Pancreas (tissue), 10 donors: ENCODE measurements at regions not wholly inside any gene's neighbourhood (a gene's known extent, or its start where the extent isn't known, plus 50 kb on each side); places are given as distances from the start of the nearest gene placed in this dataset.
"Not testable (repeated sequence)": the region's sequence is repeated elsewhere in the genome, so short reads cannot be mapped to it uniquely, and the experiment has no call there.

Experiments used
- ATAC-seq, 4 donors: fragments of 200-7000 bp; cut with Tn5 transposase; one replicate each; pipeline versions ENCODE4 v1.8.0 to v1.9.1; 2020; ENCODE audit warnings: mild to moderate bottlenecking in 4 of 4, moderate library complexity in 4 of 4
- DNase-seq, 6 donors: peaks; one replicate each; pipeline ENCODE4 v3.0.0-alpha.2; 2020
- FAIRE-seq: peaks from 2 replicates; lab custom pipeline; 2012; peaks lifted over from hg19 to GRCh38; lab: Jason Lieb, UNC
- H3K27ac ChIP-seq, 4 donors: fragments of 200-600 bp; sonication (generic); 1 replicate in 3 of 4; 2 replicates in 1 of 4; pipeline versions ENCODE4 v1.5.0 to v1.8.0; 2020
- H3K27me3 ChIP-seq, 4 donors: fragments of 200-600 bp; one replicate each; pipeline ENCODE4 v1.8.0; 2021
- H3K36me3 ChIP-seq, 3 donors: fragments of 200-600 bp; sonication (generic) in 1 of 3; one replicate each; pipeline versions ENCODE4 v1.5.0 to v1.8.0; 2020 to 2021
- H3K4me1 ChIP-seq, 3 donors: fragments of 200-600 bp; one replicate each; pipeline ENCODE4 v1.8.0; 2021
- H3K4me3 ChIP-seq, 4 donors: fragments of 200-600 bp; sonication (generic) in 2 of 4; one replicate each; pipeline versions ENCODE4 v1.5.0 to v1.8.0; 2020 to 2021
- H3K9me3 ChIP-seq, 4 donors: fragments of 200-600 bp; one replicate each; pipeline ENCODE4 v1.8.0; 2021
- CTCF ChIP-seq, 4 donors: fragments of 200-600 bp; sonication (generic) in 3 of 4; IDR thresholded peaks; one replicate each; pipeline versions ENCODE4 v1.5.0 to v1.8.0; 2021; ENCODE audit warnings: antibody characterized with exemption in 4 of 4
- WGBS, 2 donors: extraction: QIAGEN DNeasy Blood & Tissue Kit; methylation state at CpG; one replicate each; pipeline ENCODE4 v1.1.7; 2013; 5-methylcytosine and 5-hydroxymethylcytosine counted together
- intact Hi-C, 3 donors: fragments of 100-400 bp; cut with DNase I; formaldehyde crosslinking; loops; one replicate each; pipeline versions ENCODE4 v1.11.1 to v1.14.2; 2022
- donor health status: healthy with polysubstance abuse.
- donor health status: DM: no; HTN: no; CAD: no; lungs with moderate emphysema.
- donor health status: DM: no; HTN: no; CAD: no.
- donor health status: control.
- donor health status: control.
- donor health status: Bipolar disorder and iron deficiency.
- donor health status: DM: yes; HTN: yes; CAD: no.
- donor health status: DM: no; HTN: no; CAD: no.
- donor health status: DM: no; HTN: no; CAD: no.
- donor health status: DM: yes; HTN: yes; CAD: no.

GRCh38 chr6:106820412-106820852 is 154.1 kb downstream of the CD24 start:
- Histone ChIP-seq H3K4me3 (no peak overlapping the region), H3K9me3 (no peaks in the 10 kb centered on the region), H3K27ac (no peak overlapping the region), H3K36me3 (no peaks in the 10 kb centered on the region), H3K4me1 (no peaks in the 10 kb centered on the region), H3K27me3 (no peaks in the 10 kb centered on the region)
- DNase-seq (no peak), FAIRE-seq (no peak), ATAC-seq (no peak)
- intact Hi-C loops, result no loop called here
- TF ChIP-seq CTCF (IDR thresholded peaks at IDR 0.05), result no peak

GRCh38 chr6:106811088-106811686 is 163.3 kb downstream of the CD24 start:
- TF ChIP-seq CTCF (IDR thresholded peaks at IDR 0.05), result no peak
- no peak for FAIRE-seq
- H3K9me3 ChIP-seq, result no peaks in the 10 kb centered on the region
- no peak for DNase-seq
- H3K4me3 ChIP-seq, result no peak overlapping the region
- ATAC-seq, result no peak
- H3K27me3 ChIP-seq, result no peaks in the 10 kb centered on the region
- intact Hi-C loops, result no loop called here
- no peaks in the 10 kb centered on the region for H3K36me3 ChIP-seq
- H3K4me1 ChIP-seq, result no peaks in the 10 kb centered on the region
- 88 to 91% methylated on average over 3 of the region's 3 CpGs for WGBS, 2 donors
- H3K27ac ChIP-seq, result no peak overlapping the region

DNA sequence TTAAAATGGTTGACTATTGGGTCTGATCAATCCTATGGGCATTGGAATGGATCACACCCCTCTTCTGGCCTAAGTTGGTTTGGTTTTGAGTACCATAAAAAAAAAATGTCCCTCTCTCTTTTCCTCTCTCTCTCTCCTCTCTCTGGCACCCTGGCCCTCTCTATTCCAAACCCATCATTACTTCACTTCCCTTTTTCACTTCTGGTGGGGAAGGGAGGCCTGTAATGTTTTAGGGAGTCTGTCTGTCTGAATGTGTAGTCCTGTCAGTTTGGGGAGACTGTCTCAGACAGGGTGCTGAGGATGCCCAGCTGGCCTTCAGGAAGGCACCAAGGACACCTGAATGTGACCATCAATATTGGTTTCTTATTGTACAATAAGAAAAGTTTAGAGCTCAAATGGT is 165.8 kb downstream of the CD24 start:
- Histone ChIP-seq H3K27me3 (no peaks in the 10 kb centered on the region), H3K9me3 (no peaks in the 10 kb centered on the region), H3K27ac (no peak overlapping the region), H3K36me3 (no peaks in the 10 kb centered on the region), H3K4me3 (no peak overlapping the region), H3K4me1 (peaks cover 0 to under 1% (median 0%) of the 10 kb centered on the region in 3 donors)
- ATAC-seq (no peak), DNase-seq (no peak), FAIRE-seq (no peak)
- intact Hi-C loops, result loop anchor here in 1 of 3 donors (10.0 kb wide), 1 partner anchor 76 kb away; no protein-coding TSS in a partner anchor
- TF ChIP-seq CTCF (IDR thresholded peaks at IDR 0.05), result no peak

GRCh38 chr6:106807947-106808611 is 166.4 kb downstream of the CD24 start:
- Histone ChIP-seq H3K4me1 (peaks cover 0 to 7% (median 3%) of the 10 kb centered on the region in 3 donors), H3K4me3 (no peak overlapping the region), H3K27ac (no peak overlapping the region), H3K9me3 (no peaks in the 10 kb centered on the region), H3K27me3 (no peaks in the 10 kb centered on the region), H3K36me3 (no peaks in the 10 kb centered on the region)
- TF ChIP-seq CTCF (IDR thresholded peaks at IDR 0.05), result no peak
- intact Hi-C loops, result loop anchor here in 1 of 3 donors (10.0 kb wide), 1 partner anchor 77 kb away; no protein-coding TSS in a partner anchor
- DNase-seq (no peak), FAIRE-seq (no peak), ATAC-seq (no peak)
- 91 to 93% methylated on average over 5 of the region's 5 CpGs for WGBS, 2 donors

DNA sequence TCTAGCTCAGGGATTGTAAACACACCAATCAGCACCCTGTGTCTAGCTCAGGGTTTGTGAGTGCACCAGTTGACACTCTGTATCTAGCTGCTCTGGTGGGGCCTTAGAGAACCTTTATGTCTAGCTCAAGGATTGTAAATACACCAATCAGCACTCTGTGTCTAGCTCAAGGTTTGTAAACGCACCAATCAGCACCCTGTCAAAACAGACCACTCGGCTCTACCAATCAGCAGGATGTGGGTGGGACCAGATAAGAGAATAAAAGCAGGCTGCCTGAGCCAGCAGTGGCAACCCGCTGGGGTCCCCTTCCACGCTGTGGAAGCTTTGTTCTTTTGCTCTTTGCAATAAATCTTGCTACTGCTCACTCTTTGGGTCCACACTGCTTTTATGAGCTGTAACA is 168.3 kb downstream of the CD24 start:
- not testable (repeated sequence) for ATAC-seq, FAIRE-seq, DNase-seq, H3K27me3 ChIP-seq, H3K36me3 ChIP-seq, H3K27ac ChIP-seq, H3K4me3 ChIP-seq, H3K9me3 ChIP-seq
- peaks cover 6 to 20% (median 7%) of the 10 kb centered on the region in 3 donors for H3K4me1 ChIP-seq
- intact Hi-C loops, result loop anchor here in 1 of 3 donors (10.0 kb wide), 1 partner anchor 79 kb away; no protein-coding TSS in a partner anchor
- WGBS, 2 donors, result 63 to 74% methylated on average over 2 to 4 of the region's 4 CpGs
